Stimulated activated CD4-positive, alpha-beta T cell treated with anti-CD3 and anti-CD28 coated beads, Interleukin-12 subunit alpha, Interleukin-12 subunit beta, amount 100 ng/mL, for 4 hours (primary cell): ENCODE measurements at regions not wholly inside any gene's neighbourhood (a gene's known extent, or its start where the extent isn't known, plus 50 kb on each side); places are given as distances from the start of the nearest gene placed in this dataset.

Source experiments
- DNase-seq: peaks from one replicate; pipeline ENCODE4 v3.0.0-alpha.2; 2020

GRCh38 chr5:89441965-89442364 lies 559.0 kb upstream of the MEF2C start:
- no peak for DNase-seq

DNA sequence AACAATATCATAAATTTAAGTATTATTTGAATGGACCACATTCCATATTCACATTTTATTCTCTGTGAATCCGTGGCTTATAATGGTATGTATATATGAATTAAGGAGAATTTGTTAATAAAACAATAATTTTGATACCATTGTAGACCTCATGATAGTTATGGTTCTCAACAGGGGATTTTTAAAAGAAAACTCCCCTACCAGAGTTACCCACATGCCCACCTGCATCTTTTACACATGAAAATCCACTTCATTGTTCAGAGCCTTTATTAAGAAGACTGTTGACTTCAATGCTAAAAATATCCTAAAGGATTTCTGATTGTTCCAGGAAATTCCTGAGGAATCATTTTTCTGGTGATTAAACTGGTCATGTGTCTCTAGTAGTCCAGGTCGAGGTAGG lies 557.7 kb upstream of the MEF2C start:
- no peak for DNase-seq

- no peak for DNase-seq
Measured at GRCh38 chr5:89437450-89438435, 554.8 kb upstream of the MEF2C start.

DNA sequence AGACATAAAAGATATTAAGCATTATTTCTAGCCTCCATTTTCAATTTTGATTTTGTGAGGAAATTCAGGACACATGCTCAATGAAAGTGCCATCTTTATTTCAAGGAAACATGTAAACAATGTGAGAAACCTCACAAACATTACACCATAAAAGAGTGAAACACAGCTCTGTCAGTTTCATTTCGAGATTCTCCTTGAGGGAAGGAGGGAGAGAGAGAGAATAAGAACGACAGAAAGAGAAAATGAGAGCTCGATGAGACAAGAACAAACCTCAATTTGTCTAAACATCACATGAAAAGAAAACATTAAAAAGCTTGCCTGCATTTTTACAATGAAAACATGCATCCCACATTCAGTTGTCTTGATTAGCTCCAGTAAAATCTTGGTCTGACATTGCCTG lies 553.5 kb upstream of the MEF2C start:
- DNase-seq, result no peak

GRCh38 chr5:89435347-89435746 lies 552.4 kb upstream of the MEF2C start:
- DNase-seq, result no peak

GRCh38 chr5:89428624-89429023 lies 545.6 kb upstream of the MEF2C start:
- no peak for DNase-seq

- no peak for DNase-seq
Measured at GRCh38 chr5:89425062-89425461, 542.1 kb upstream of the MEF2C start.

GRCh38 chr5:89421035-89421434 lies 538.1 kb upstream of the MEF2C start:
- DNase-seq, result no peak

GRCh38 chr5:89418407-89419085 lies 535.6 kb upstream of the MEF2C start:
- no peak for DNase-seq

DNA sequence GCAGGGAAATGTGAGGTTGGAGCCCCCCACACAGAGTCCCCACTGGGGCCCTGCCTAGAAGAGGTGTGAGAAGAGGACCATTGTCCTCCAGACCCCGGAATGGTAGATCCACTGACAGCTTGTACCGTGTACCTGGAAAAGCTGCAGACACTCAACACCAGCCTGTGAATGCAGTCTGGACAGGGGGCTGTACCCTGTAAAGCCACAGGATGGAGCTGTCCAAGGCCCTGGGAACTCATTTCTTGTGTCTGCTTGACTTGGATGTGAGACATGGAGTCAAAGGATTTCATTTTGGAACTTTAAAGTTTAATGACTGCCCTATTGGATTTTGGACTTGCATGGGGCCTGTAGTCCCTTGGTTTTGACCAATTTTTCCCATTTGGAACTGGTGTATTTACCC lies 535.0 kb upstream of the MEF2C start:
- DNase-seq, result no peak

DNA sequence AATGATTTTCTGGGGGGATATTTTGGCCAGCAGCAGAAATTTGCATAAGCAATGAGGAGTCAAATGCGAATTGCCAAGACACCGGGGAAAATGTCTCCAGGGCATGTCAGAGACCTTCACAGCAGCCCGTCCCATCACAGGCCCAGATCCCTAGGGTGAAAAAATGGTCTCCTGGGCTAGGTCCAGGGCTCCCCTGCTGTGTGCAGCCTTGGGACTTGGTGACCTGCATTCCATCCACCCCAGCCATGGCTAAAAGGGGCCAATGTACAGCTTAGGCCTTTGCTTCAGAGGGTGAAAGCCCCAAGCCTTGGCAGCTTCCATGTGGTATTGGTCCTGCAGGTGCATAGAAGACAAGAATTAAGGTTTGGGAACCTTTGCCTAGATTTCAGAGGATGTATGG lies 534.5 kb upstream of the MEF2C start:
- DNase-seq, result no peak

DNA sequence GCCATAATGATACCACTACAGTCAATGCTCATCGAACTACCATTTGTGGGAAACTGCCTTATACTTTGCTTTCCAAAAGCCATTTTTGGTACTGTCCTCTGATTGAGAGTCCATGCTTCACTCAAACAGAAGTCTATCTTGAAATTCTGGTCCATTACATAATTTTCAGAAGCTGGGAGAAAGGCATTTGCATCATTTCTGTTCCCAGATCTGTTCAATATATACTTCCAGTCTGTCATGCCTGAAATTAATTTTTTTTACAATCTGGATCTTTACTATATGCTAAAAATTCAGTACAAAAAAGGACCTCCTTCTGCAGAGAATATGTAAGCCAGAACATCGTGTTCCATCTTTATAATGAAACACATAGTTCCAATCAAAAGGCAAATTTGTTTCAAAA lies 528.9 kb upstream of the MEF2C start:
- DNase-seq, result no peak

DNA sequence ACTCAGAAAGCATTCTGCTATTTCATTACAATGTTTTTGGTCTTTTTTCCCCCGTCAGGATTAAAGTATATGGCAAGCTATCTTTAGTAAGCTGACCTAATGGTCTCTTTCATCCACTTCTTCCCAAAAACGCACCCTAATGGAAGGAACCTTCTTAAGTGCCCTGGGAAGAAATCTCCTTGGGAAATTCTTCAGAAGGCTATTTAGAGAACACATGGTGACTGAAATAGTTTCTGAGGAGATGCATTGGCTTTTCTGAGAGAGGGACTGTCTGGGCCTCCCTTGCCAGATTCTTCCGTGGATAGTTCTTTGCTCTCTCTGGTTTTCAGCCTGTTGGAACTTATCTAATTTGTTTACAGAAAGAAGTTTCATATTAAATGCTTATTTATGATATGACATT lies 524.1 kb upstream of the MEF2C start:
- DNase-seq, result no peak

DNA sequence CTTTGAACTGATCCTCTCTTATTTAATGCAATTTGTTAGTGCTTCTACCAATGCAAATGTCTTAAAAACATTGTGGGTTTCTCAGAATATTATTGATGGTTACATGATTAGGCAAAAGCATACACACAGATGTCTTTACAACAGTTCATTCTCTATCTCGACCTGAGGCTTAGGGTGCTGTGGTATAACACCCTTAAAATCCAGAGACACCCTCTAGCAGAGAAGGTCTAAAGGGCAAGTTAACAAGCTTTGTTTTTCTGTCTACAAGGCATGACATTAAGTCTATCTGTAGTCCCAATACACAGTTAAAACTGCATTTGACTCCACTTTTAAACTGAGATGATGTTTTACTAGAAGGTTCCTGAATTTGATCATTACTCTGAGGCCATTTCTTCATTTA lies 518.7 kb upstream of the MEF2C start:
- no peak for DNase-seq

GRCh38 chr5:89401012-89401411 lies 518.0 kb upstream of the MEF2C start:
- DNase-seq, result no peak

DNA sequence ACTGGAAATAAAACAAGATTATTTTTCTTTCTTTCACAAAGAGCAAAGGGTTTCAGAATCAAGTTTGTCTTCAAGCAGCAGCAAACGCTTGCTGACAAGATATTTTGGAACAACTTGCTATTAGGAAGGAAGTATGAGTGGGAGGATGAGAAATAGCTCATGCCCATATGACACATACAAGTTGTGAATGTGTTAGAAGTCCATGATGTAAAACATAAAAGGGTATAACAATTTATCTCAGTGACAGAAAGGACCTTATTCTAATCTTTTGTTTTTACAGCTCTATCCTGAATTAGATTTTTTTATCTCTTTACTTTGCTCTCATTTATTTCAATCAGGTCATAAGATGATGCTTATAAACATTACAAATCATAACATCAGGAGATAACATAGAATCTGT lies 516.6 kb upstream of the MEF2C start:
- no peak for DNase-seq

GRCh38 chr5:89397096-89397495 lies 514.1 kb upstream of the MEF2C start:
- DNase-seq, result no peak

DNA sequence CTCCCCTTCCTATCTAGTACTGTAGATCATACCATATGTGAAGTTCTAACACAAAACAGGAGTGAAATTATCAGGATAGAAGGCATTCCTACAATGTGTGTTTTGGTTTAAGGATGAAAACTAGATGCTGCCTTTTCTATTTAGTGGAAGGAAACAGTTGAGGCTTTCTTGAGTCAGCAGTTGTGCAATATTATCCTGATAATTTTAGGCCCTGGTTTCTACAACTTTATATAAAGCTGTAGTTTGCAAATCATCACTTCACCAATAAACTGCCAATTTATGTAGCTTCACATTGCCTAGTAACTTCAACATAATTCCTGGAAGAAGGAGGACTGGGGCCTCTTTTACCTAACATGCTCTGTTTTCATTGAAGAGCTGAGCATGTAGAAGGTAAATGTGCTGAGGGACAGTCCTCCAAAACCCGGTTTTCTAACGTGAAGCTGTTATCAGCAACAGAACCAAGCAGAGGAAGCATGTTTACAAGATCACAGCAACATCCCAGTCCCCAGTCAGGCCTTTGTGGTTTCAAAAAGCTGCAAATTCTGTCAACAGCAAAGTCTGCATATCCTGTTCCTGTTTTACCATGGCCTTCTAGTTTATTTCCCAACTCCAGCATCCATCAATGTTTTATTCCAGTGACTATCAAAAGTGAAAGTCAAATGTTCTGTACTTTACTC lies 513.4 kb upstream of the MEF2C start:
- no peak for DNase-seq

DNA sequence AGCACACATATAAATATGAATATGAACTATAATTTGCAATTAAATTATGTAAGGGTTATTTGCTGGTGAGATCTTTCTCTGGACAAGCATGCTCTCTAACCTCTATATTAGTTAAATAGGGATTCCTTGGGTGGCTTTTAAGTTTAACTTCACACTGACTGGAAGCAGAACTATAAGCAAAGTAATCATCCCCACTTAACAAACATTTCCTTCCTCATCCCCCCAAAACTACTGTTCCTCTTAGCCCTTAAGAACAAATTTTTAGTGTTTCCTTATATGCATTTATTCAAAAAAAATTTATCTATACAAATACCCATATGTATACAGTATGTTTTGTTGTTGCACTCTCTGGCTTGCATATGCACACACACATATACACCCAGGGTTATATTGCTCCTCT lies 512.1 kb upstream of the MEF2C start:
- no peak for DNase-seq

GRCh38 chr5:89388872-89389271 lies 505.9 kb upstream of the MEF2C start:
- no peak for DNase-seq

GRCh38 chr5:89384391-89384790 lies 501.4 kb upstream of the MEF2C start:
- no peak for DNase-seq

- DNase-seq, result no peak
Measured at GRCh38 chr5:89380635-89381034, 497.7 kb upstream of the MEF2C start.

- DNase-seq, result no peak
Measured at GRCh38 chr5:89377767-89378455, 494.9 kb upstream of the MEF2C start.
